ENCODE measurements at regions not wholly inside any gene's neighbourhood (a gene's known extent, or its start where the extent isn't known, plus 50 kb on each side); places are given as distances from the start of the nearest gene placed in this dataset.

GRCh38 chr1:219331424-219331823 is 157.7 kb downstream of the LYPLAL1 start:
- Histone ChIP-seq H3K79me2 (ENCODE audit: insufficient read depth, low read length) (no peaks in the 10 kb centered on the region), H3K4me2 (ENCODE audit: insufficient read depth, low read length) (no peak overlapping the region), H3K9ac (ENCODE audit: low read depth, low read length) (no peak overlapping the region), H3K27ac (ENCODE audit: low read length) (no peak overlapping the region), H3K4me3 (ENCODE audit: low read depth in 1 of 2, low read length in 2 of 2) (no peak overlapping the region), H3K27me3 (ENCODE audit: insufficient read depth, low read length, poor library complexity) (no peaks in the 10 kb centered on the region), H2AFZ (ENCODE audit: low read depth, low read length) (no peak overlapping the region), H3K9me3 (ENCODE audit: insufficient read depth, low read length, severe bottlenecking) (no peaks in the 10 kb centered on the region), H3K36me3 (ENCODE audit: insufficient read depth, low read length) (no peaks in the 10 kb centered on the region), H4K20me1 (ENCODE audit: insufficient read depth, low read length) (no peaks in the 10 kb centered on the region), H3K4me1 (ENCODE audit: insufficient read depth, low read length) (no peaks in the 10 kb centered on the region)
- DNase-seq (no peak), ATAC-seq (ENCODE audit: insufficient read depth, low read depth) (no peak)
- TF ChIP-seq EZH2 (IDR thresholded peaks at IDR 0.05; ENCODE audit: borderline replicate concordance, low read depth, low read length, severe bottlenecking) = no peak
- no peak for TF ChIP-seq CTCF (IDR thresholded peaks at IDR 0.05; ENCODE audit: borderline replicate concordance, extremely low read depth, low read length, poor library complexity, severe bottlenecking)

- no peaks in the 10 kb centered on the region for H3K4me1 ChIP-seq (ENCODE audit: insufficient read depth, low read length)
- H3K27ac ChIP-seq (ENCODE audit: low read length) = no peak overlapping the region
- no peaks in the 10 kb centered on the region for H3K9me3 ChIP-seq (ENCODE audit: insufficient read depth, low read length, severe bottlenecking)
- no peaks in the 10 kb centered on the region for H3K27me3 ChIP-seq (ENCODE audit: insufficient read depth, low read length, poor library complexity)
- DNase-seq = no peak
- H3K79me2 ChIP-seq (ENCODE audit: insufficient read depth, low read length) = no peaks in the 10 kb centered on the region
- H4K20me1 ChIP-seq (ENCODE audit: insufficient read depth, low read length) = no peaks in the 10 kb centered on the region
- H2AFZ ChIP-seq (ENCODE audit: low read depth, low read length) = no peak overlapping the region
- no peaks in the 10 kb centered on the region for H3K36me3 ChIP-seq (ENCODE audit: insufficient read depth, low read length)
- TF ChIP-seq CTCF (IDR thresholded peaks at IDR 0.05; ENCODE audit: borderline replicate concordance, extremely low read depth, low read length, poor library complexity, severe bottlenecking) (no peak), EZH2 (IDR thresholded peaks at IDR 0.05; ENCODE audit: borderline replicate concordance, low read depth, low read length, severe bottlenecking) (no peak)
- no peak overlapping the region for H3K4me3 ChIP-seq (ENCODE audit: low read depth in 1 of 2, low read length in 2 of 2)
- ATAC-seq (ENCODE audit: insufficient read depth, low read depth) = no peak
- H3K4me2 ChIP-seq (ENCODE audit: insufficient read depth, low read length) = no peak overlapping the region
- no peak overlapping the region for H3K9ac ChIP-seq (ENCODE audit: low read depth, low read length)
These were observed 157.0 kb downstream of the LYPLAL1 start for GRCh38 chr1:219330669-219331068.

GRCh38 chr1:219330001-219330400 is 156.3 kb downstream of the LYPLAL1 start:
- H3K27ac ChIP-seq (ENCODE audit: low read length) = no peak overlapping the region
- H3K9me3 ChIP-seq (ENCODE audit: insufficient read depth, low read length, severe bottlenecking) = no peaks in the 10 kb centered on the region
- H3K4me2 ChIP-seq (ENCODE audit: insufficient read depth, low read length) = no peak overlapping the region
- no peak overlapping the region for H3K9ac ChIP-seq (ENCODE audit: low read depth, low read length)
- no peak overlapping the region for H3K4me3 ChIP-seq (ENCODE audit: low read depth in 1 of 2, low read length in 2 of 2)
- no peaks in the 10 kb centered on the region for H3K4me1 ChIP-seq (ENCODE audit: insufficient read depth, low read length)
- no peaks in the 10 kb centered on the region for H3K36me3 ChIP-seq (ENCODE audit: insufficient read depth, low read length)
- H3K27me3 ChIP-seq (ENCODE audit: insufficient read depth, low read length, poor library complexity) = no peaks in the 10 kb centered on the region
- H3K79me2 ChIP-seq (ENCODE audit: insufficient read depth, low read length) = no peaks in the 10 kb centered on the region
- no peak for ATAC-seq (ENCODE audit: insufficient read depth, low read depth)
- no peak overlapping the region for H2AFZ ChIP-seq (ENCODE audit: low read depth, low read length)
- no peak for DNase-seq
- no peak for TF ChIP-seq CTCF (IDR thresholded peaks at IDR 0.05; ENCODE audit: borderline replicate concordance, extremely low read depth, low read length, poor library complexity, severe bottlenecking)
- TF ChIP-seq EZH2 (IDR thresholded peaks at IDR 0.05; ENCODE audit: borderline replicate concordance, low read depth, low read length, severe bottlenecking) = no peak
- H4K20me1 ChIP-seq (ENCODE audit: insufficient read depth, low read length) = no peaks in the 10 kb centered on the region

GRCh38 chr1:219329578-219329977 is 155.9 kb downstream of the LYPLAL1 start:
- Histone ChIP-seq H3K9me3 (ENCODE audit: insufficient read depth, low read length, severe bottlenecking) (no peaks in the 10 kb centered on the region), H3K36me3 (ENCODE audit: insufficient read depth, low read length) (no peaks in the 10 kb centered on the region), H3K4me1 (ENCODE audit: insufficient read depth, low read length) (no peaks in the 10 kb centered on the region), H3K27me3 (ENCODE audit: insufficient read depth, low read length, poor library complexity) (no peaks in the 10 kb centered on the region), H2AFZ (ENCODE audit: low read depth, low read length) (no peak overlapping the region), H4K20me1 (ENCODE audit: insufficient read depth, low read length) (no peaks in the 10 kb centered on the region), H3K4me2 (ENCODE audit: insufficient read depth, low read length) (no peak overlapping the region), H3K79me2 (ENCODE audit: insufficient read depth, low read length) (no peaks in the 10 kb centered on the region), H3K4me3 (ENCODE audit: low read depth in 1 of 2, low read length in 2 of 2) (no peak overlapping the region), H3K27ac (ENCODE audit: low read length) (no peak overlapping the region), H3K9ac (ENCODE audit: low read depth, low read length) (no peak overlapping the region)
- DNase-seq (no peak), ATAC-seq (ENCODE audit: insufficient read depth, low read depth) (no peak)
- TF ChIP-seq EZH2 (IDR thresholded peaks at IDR 0.05; ENCODE audit: borderline replicate concordance, low read depth, low read length, severe bottlenecking) (no peak), CTCF (IDR thresholded peaks at IDR 0.05; ENCODE audit: borderline replicate concordance, extremely low read depth, low read length, poor library complexity, severe bottlenecking) (no peak)

Data from DND-41 (cell line).